Mucosa of gallbladder (tissue), 1 donor: ENCODE measurements at regions not wholly inside any gene's neighbourhood (a gene's known extent, or its start where the extent isn't known, plus 50 kb on each side); places are given as distances from the start of the nearest gene placed in this dataset.
"Not testable (repeated sequence)": the region's sequence is repeated elsewhere in the genome, so short reads cannot be mapped to it uniquely, and the experiment has no call there.

Source experiments
- DNase-seq: peaks from one replicate; pipeline ENCODE4 v3.0.0-alpha.2; 2020; ENCODE audit warnings: low spot score
- donor health status: DM: no; HTN: no; CAD: no.

- DNase-seq = no peak
These were observed 51.2 kb upstream of the RDX start for GRCh38 chr11:110347660-110348059.

GRCh38 chr11:110349138-110349996, 53.0 kb upstream of the RDX start:
- DNase-seq = no peak

- not testable (repeated sequence) for DNase-seq
These were observed 53.6 kb upstream of the RDX start for GRCh38 chr11:110349997-110350383.

DNA sequence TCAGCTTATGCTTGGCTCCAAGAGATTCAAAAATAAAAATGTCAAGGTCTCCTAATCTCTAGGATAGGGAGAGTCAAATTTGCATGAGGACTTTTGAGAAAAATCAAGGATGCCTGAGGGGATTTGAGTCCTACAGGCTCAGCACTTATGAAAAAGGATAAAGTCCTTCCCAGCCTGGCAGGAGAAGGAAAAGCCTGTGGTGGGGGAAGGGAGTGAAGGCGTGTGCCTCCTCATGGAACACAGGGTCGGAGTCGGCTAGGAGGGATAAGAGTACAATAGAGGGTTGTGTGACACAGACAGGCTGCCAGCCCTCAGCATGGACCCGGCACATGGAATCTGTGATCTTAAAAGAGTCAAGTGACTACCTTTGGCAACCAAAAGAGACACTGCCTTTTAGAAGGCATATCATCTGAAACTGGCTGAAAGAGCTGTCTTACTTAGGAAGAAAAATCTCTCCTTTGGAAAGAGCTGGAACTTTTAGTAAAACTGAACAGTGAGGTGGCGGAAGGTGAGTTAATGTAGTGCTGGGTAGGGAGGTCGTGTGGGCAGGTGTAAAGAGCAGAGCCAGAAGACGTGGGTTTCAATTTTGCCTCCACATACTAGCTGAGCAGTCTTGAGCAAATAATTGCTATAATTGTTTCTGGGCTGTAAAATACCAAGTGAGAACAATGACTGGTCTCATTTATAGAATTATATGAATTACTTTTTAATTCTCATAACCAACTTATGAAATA, 58.8 kb upstream of the RDX start:
- peak; percentile 14 for DNase-seq

GRCh38 chr11:110356762-110357671, 60.6 kb upstream of the RDX start:
- DNase-seq = no peak

- no peak for DNase-seq
These were observed 61.9 kb upstream of the RDX start for GRCh38 chr11:110358336-110358735.

DNA sequence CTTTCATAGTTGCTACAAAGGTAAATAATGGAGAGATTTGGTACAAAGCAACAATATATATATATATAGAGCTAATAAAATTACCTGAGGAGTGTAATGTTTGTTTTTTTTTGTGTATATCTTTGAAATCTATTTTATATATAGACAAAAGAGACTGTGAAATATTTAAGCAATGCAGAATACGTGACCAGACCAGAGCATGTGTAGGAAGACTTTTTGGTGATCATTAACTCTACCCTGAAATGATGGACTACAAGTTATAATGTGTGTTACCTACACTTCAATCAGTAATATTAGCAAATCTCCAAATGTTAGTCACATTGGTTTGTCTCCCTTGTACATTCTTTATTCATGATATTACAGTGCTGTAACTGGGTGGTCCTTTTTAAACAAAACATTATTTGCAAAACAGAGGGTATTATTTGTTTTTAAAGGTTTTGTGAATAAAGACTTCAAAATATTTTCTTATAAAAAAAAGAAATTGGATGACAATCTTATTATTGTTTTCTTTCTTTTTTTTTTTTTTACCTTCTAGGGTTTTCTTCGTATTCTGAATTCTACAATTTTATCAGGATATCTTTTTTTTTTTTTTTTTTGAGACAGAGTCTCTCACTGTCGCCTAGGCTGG, 64.5 kb upstream of the RDX start:
- not testable (repeated sequence) for DNase-seq

DNA sequence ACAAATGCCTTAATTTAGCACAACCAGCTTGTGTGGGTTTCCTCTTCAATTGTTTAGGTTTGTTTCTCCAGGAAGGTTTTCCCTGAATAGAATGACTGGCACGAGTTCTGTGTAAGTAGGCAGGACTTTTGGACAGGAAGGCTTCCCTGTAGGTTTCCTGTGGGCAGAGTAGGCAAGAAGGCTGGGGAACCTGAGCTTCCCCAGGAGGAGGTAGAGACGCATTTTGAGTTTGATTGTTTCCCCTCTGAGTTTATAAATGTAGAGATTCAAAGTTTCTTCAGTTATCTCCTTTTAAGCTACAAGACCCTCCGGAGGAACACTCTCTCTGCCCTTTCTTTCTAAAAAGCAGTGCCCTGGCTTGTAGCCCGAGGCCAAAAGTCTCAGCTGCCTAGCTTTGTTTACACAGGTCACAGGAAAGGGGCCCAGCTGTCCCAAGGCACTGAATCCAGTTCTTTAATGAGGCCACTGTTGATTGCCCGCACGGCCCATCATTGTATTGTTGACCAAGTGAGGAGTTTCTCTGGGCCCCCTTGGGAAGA, 66.6 kb upstream of the RDX start:
- DNase-seq = no peak

- no peak for DNase-seq
These were observed 63.5 kb upstream of the FDX1 start for GRCh38 chr11:110366291-110366690.

GRCh38 chr11:110367571-110367970, 62.2 kb upstream of the FDX1 start:
- no peak for DNase-seq

- DNase-seq = no peak
These were observed 58.7 kb upstream of the FDX1 start for GRCh38 chr11:110371084-110371483.

DNA sequence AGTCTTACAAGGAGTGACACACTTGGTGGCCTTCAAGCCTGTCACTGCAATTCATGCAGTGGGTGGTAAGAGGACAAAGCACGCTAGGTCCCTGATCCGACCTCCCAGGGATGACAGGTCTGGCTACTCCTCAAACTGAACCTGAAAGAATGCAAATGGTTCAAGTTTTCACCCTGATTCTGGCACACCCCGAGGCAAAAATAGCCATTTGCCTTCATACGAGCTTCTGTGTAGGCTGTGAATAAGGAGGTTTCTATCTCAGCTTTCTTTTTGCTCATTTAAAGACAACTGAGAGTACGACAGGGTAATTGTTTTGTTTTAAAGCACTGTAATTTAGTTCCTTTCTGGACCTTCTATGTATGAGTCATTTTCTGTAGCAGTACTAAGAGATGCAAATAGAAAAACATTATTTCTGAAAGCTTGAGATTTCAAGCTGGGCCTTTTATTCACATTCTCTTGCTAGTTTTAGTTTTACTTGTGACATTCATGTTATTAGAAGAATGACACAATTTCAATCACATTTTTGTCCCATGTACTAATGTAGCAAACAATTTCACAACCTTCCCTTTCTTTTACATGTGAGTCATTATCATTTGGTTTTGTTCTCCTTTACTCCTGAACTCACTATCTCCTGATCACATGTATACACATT, 56.6 kb upstream of the FDX1 start:
- no peak for DNase-seq

DNA sequence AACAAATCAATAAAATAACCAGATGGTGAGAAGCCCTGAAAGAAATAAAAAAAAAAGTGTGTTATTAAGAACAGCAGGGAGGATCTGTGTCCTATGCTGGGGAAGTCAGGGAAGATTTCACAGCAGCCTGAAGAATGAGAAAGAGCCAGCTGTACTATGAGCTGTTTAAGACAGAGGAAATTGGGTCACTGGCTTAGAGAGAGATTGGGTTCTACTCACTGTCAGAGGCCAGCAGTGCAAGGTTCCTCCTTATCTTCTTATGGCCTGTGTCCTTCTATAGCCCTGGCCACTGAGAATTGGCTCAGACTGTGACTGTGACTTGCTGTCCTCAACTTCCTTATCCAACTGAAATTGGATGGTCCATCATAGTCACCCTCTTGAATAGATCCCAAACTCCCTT, 54.8 kb upstream of the FDX1 start:
- no peak for DNase-seq

DNA sequence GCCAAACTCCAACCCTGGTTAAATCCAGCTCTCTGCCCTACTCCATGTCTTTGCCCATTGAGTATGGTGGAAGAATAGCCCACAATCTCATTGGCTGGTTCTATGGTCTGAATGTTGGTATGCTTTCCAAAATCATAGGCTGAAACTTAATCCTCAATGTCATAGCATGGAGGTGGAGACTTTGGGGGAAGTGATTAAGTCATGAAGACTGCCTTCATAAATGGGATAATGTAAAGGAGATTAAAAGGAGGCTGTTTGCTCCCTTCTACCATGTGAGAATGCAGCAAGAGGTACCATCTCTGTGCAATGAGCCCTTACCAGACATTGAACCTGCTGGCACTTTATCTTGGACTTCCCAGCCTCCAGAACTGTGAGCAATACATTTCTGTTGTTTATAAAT, 54.4 kb upstream of the FDX1 start:
- DNase-seq = no peak

DNA sequence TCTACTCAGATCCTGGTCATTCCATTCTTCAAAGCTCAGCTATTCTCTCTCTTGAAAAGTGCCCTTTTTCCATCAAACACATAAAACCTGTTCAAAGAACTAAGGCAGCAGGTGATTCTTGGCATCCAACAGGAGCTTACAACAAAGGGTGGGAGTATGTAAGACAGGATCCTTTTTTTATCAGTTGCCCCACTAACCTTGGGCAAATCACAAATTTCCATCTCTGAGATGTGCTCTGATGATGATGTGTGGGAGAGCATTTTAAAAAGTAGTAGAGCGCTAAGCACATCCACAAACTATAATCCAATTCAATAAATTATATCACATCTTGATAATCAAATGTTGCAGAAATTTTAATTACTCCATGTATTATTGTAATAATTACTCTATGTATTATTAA, 53.7 kb upstream of the FDX1 start:
- no peak for DNase-seq

- peak; percentile 57 for DNase-seq
These were observed 52.9 kb upstream of the FDX1 start for GRCh38 chr11:110376711-110377324.

DNA sequence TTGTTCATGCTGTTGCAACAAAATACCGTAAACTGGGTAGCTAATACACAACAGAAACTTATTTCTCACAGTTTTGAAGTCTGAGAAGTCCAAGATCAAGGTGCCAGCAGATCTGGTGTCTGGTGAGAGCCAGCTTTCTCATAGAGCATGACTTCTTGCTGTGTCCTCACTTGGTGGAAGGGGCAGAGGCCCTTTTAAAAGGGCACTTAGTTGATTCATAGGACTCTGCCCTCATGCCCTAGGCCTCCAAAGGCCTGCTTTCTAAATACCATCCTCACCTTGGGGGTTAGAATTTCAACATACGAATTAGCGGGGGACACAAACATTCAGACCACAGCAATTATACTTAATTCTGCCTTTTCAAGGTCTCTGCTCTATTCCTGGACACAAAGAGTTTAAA, 52.3 kb upstream of the FDX1 start:
- no peak for DNase-seq

- no peak for DNase-seq
These were observed 50.5 kb upstream of the FDX1 start for GRCh38 chr11:110379261-110379660.

GRCh38 chr11:110379936-110380335, 49.8 kb upstream of the FDX1 start:
- no peak for DNase-seq
